NCI-H748 (cell line): ENCODE measurements at regions not wholly inside any gene's neighbourhood (a gene's known extent, or its start where the extent isn't known, plus 50 kb on each side); places are given as distances from the start of the nearest gene placed in this dataset.

Source experiments
- DNase-seq: peaks from one replicate; lab custom pipeline; 2025; ENCODE audit not compliant: unreplicated experiment; lab: John Stamatoyannopoulos, UW

DNA sequence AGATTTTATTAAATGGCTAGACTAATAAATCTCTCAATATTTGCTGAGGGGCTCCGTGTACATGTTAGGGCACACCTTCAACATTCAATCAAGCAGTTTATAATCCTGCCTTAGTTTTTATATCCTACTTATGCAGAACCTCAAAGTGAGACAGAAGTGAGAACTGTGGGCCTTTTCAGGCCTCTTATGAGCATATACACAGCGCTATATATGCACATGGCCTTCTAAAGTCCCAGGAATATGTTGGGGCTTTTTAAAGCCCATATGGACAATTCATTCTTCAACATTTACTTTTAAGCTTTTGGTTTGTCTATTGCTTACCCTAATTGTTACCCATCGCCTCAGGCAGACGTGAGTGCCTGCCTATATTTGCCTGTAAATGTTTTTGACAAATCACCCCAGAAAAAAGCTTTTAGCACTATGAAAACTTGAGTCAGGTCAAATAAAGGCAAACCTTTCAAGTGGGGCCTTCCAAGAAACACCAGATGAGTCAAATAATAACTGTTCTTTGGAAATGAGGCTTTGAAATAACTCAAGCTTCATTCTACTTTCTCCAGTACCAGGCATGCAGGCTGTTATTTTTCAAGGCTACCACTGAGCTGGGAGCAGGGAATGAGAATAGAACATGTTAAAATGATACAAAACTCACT is 58.2 kb downstream of the ESM1 start:
- no peak for DNase-seq

GRCh38 chr5:54924487-54924886 is 60.9 kb downstream of the ESM1 start:
- no peak for DNase-seq

GRCh38 chr5:54917323-54917722 is 68.1 kb downstream of the ESM1 start:
- no peak for DNase-seq

DNA sequence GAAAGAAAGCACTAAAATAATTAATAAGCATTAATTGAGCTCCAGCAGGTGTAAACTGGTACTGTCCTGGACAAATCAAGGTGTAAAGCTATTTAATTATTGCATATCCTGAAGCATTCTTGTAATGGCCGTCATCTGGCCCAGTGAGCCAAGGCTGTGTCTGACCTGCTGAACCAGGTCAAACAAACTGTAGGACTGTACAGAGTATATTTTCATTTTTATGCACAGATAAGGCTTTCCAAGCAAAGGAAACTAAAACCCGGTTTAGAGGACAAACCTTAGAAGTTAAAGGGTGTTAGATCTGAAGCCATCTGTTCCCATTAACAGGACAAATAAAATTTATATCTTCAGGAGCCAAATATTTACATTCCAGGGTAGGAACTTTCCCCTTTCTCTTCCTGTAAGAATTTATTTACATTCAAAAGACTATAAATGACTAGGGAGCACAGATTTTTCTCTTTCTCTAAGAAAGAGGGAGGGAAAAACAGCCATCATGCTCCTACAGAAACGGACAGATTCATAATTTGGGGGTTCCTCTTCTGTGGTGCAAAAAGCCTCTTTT is 69.8 kb downstream of the ESM1 start:
- DNase-seq = no peak

DNA sequence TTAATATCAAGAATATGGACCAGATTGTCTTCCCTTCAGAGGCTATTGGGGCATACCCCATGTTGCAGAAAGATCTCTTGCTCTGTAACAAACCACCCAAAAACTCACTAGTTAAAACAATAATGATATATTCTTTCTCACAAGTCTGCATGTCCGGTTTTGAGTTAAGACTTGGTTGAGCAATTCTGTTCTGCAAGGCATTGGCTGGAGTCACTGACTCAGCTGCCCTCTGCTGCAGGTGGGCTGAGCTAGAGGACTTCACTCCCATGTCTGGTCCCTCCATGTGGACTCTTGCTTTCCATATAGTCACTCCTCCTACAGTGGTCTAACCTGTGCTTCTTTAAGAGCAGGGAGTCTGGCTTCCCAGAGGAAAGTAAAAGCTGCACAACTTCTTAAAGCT is 73.4 kb downstream of the ESM1 start:
- no peak for DNase-seq

DNA sequence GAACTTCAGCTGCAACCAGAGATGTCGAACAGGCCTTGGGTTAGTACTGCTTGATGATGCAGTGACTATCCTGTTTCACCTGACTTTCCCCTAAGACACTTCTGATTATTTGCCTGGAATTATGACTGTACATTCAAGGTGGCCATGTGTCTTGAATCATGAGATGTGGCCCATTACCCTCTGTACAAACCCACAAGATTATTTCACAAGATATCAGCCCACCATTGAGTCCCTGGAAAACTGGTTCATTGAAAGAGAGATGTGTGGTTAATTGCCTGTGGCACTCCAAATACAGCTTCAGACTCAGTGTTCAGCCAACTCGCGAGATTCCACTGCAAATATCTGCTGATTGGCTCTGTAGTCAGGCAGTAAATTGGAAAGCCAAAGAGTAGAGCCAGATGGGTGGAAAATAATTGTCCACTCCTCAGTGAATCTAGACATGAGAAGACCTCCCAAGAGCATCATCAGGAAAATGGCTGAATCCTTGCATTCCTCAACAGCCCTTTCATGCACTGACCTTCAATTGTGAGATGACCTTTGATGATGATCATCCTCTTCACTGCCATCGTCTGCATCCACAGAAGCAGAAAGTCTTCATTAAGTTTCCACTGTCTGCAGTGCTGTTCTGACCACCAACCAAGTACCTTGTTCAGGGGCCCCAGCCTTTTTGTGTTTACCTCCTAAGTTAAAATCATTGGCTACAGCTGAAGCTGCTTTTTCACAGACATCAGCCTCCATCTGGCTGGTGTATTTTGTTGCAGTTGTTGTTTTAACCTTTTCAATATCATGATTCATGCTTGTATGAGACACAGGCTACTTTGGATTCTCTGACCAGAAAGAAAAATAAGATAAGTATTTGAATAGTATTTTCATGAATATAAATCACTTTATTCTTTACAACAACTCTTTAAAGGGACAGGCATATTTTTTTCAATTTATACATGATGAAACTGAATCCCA is 75.2 kb downstream of the ESM1 start:
- DNase-seq = no peak

- DNase-seq = no peak
Observed at GRCh38 chr5:54908774-54909525, 76.4 kb downstream of the ESM1 start.

DNA sequence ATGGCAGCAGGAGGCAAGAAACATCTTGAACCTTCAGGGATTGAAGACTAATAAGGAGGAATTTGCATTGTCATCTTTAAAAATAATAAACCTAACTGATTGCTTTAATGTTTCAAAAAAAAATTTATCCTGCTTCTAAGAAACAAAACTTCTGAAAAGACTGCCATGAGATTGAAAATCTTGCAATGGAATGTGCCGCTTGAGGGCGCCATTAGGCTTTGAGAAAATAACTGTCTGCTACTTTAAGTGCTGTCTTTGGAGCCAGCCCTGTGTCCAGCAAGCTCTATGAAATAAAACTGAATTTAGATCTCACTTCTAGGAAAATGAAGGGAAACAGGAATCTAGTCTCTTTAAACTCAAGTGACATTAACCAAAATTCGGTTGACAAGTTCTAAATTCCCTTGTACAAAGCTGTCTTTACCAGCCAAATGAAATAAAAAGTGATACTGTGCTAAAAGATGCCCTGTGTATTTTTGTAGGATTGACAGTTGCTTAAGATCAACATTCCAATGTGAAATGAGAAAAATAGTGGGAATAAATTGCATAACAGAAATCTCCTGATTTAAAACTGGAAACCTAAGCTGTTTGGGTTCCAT is 79.4 kb downstream of the ESM1 start:
- DNase-seq = peak; percentile 64

DNA sequence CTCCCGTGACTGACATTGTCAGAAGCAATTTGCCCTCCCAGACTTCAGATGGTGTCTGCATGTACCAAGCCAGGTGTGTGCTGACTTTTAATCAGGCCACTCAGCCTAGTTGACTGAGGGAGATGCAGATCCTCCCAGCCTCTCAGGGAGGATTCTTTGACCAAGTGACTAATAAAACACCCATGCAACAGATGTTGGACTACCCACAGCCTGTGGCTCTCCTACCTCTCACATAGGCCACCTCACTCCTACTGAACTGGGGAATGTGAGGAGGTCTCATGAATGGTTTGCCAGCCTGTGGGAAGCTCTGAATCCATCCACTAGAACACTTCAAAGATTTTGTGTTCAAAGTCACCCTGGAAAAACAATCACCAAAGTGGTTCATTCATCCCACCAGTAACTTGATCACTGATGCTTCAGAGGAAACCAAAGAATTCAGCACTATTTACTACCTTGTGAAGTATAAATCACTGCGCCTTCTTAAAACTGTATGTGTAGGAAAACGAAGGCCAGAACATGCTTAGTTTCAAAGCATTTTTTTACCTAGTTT is 80.1 kb downstream of the ESM1 start:
- DNase-seq = no peak

GRCh38 chr5:54904425-54904824 is 81.0 kb downstream of the ESM1 start:
- peak; percentile 18 for DNase-seq

DNA sequence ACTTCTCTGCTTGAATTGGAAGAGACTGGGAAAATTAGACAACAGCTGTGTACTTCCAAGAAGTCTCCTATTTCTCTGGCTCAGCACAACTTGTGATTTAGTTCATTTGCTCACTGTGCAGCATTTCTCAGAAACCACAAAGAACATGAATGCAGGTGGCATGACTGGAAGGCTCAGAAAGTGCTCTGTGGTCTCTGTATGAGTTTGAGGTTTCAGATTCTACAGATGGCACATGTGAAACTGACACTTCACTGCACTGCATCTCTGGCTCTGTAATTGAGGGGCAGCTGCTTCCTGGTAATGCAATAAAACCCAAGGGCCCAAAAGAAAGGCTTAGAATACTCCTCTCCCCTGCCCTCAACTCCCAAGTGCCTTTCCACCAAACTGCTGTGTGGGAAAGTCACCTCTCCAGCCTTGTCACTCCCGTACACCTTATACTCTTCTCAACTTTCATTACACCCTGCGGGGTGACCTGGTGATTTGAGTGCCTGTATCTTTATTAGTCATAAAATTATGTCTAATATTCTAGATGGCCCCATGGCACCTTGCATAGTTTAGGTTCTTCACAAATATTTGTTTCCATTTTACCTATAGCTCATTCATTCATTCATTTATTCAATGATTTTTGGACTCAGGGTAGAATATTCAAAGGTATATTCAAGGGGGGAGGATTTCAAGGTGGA is 82.5 kb downstream of the ESM1 start:
- DNase-seq = no peak

DNA sequence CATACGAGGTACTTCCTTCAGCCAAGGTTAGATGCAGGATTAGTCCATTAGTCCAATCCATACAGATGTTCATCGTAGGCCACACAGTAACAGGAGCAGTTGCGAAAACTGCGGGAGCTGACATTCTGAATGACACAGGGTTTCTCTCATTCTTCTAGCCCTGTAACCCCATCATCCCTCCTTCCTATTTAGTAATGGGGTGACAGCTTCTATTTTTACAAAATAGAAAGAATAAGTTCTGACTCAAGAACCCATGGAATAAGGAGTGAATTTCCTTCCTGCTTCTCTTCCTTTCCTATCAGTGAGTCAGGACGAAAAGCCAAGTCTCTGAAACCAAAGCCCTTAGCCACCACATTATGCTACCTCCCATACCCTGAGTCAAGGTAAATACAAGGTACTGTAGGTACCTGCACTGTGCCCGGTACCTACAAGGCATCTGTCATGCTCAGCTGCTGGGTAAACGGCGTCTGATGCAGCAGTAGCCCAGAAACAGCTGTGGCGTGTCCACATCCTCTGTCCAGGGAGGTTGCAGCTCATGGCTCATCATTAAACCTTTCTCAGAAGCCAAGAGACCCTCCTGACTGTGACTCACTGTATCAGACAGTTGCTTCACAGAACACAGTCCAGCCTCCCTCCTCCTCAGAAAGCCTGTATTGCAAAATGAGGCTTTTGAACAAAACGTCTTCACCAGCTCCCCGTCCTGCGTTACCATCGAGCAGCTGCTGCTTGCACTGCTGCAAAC is 84.2 kb downstream of the ESM1 start:
- no peak for DNase-seq

DNA sequence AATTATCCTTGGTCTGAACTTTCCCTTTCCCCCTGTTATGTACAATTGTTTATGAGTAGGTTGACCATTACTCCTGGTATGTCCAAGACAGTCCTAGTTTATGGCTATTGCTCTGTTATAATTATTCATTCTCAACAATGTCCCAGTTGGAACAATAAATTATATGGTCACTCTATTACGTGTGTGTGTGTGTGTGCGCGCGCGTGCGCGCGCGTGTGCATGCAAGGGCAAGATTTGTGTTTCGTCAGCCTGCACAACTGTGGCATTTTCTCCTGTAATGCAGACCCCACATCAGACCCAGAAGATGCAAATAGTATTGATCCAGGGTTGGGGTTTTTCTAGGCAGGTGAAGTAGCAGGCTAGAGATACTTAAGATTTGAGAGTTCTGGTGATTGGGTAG is 88.4 kb downstream of the ESM1 start:
- no peak for DNase-seq

DNA sequence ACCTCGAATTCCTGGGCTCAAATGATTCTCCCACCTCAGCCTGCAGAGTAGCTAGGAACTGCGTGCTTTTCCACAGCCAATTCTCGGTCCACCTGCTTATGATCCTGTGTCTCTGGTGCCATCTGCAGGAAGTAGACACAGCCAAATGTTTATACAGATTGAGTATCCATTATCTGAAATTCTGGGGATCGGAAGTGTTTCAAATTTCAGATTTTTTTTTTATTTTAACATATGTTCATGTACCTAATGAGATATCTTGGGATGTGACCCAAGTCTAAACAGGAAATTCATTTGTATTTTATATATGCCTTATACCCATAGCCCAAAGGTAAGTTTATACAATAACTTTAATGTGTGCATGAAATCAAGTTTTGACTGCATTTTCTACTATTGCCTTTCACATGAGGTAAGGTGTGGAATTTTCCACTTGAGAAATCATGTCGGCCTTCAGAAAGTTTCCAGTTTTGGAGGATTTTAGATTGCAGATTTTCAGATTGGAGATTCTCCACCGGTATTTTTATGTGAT is 89.5 kb downstream of the ESM1 start:
- DNase-seq = peak; percentile 65

- no peak for DNase-seq
Observed at GRCh38 chr5:54894957-54895815, 90.2 kb downstream of the ESM1 start.

DNA sequence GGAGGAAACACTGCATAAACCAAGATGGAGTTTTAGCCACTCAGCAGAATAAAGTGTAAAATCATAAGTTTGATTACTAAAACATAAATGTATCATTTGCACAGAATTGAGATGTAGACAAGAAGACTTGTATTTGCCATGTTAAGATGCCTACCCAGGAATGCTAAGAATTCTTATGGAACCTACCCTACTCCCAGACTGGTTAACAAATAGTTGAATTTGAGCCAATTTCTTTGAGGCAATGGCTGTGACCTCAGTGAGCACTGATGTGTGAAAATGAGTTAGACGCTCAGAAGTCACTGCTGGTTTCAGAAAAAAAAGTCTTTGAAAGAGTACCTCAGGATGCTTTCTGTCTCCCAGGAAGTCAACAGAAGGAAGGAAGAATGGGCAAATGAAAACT is 95.6 kb downstream of the ESM1 start:
- DNase-seq = no peak

- no peak for DNase-seq
Observed at GRCh38 chr5:54887663-54888062, 97.7 kb downstream of the ESM1 start.

GRCh38 chr5:54886866-54887265 is 98.5 kb downstream of the ESM1 start:
- no peak for DNase-seq
